H7 (cell line): ENCODE measurements at regions not wholly inside any gene's neighbourhood (a gene's known extent, or its start where the extent isn't known, plus 50 kb on each side); places are given as distances from the start of the nearest gene placed in this dataset.
A peak's percentile ranks its signal among the peaks of the same experiment; 100 is the strongest.

Source experiments
- DNase-seq: peaks from one replicate; pipeline ENCODE4 v3.0.0; 2012
- H3K27me3 ChIP-seq: 2 replicates; pipeline ENCODE4 v1.6.0; 2011; ENCODE audit warnings: mild to moderate bottlenecking, low read length; ENCODE audit not compliant: control insufficient read depth, insufficient read depth
- H3K36me3 ChIP-seq: replicated peaks from 2 replicates; pipeline ENCODE4 v1.5.1; 2011; ENCODE audit warnings: low read length; ENCODE audit not compliant: control insufficient read depth, insufficient read depth
- H3K4me3 ChIP-seq: 2 replicates; pipeline ENCODE4 v1.5.1; 2011; ENCODE audit warnings: low read depth, mild to moderate bottlenecking, control low read depth, low read length, moderate library complexity; ENCODE audit not compliant: insufficient read depth

- Histone ChIP-seq H3K4me3 (peak overlapping the region; percentile 47), H3K27me3 (peaks cover 14% of the 10 kb centered on the region)
- DNase-seq: peak; percentile 32
Observed at GRCh38 chr10:44309939-44310761, 74.7 kb downstream of the CXCL12 start.

GRCh38 chr10:44309361-44309760, 75.5 kb downstream of the CXCL12 start:
- no peak for DNase-seq
- no peaks in the 10 kb centered on the region for H3K36me3 ChIP-seq
- no peak overlapping the region for H3K4me3 ChIP-seq
- H3K27me3 ChIP-seq: peaks cover 14% of the 10 kb centered on the region

More at GRCh38 chr10:44309939-44310761, 74.7 kb downstream of the CXCL12 start:
- H3K36me3 ChIP-seq: no peaks in the 10 kb centered on the region

- peaks cover 14% of the 10 kb centered on the region for H3K27me3 ChIP-seq
- H3K36me3 ChIP-seq: no peaks in the 10 kb centered on the region
- no peak for DNase-seq
- H3K4me3 ChIP-seq: no peak overlapping the region
Observed at GRCh38 chr10:44308935-44309334, 76.0 kb downstream of the CXCL12 start.

GRCh38 chr10:44307691-44308090, 77.2 kb downstream of the CXCL12 start:
- no peak overlapping the region for H3K4me3 ChIP-seq
- DNase-seq: no peak
- H3K27me3 ChIP-seq: peaks cover 14% of the 10 kb centered on the region
- no peaks in the 10 kb centered on the region for H3K36me3 ChIP-seq

- DNase-seq: peak; percentile 42
- Histone ChIP-seq H3K4me3 (no peak overlapping the region), H3K36me3 (no peaks in the 10 kb centered on the region), H3K27me3 (peaks cover 14% of the 10 kb centered on the region)
Observed at GRCh38 chr10:44306762-44307161, 78.1 kb downstream of the CXCL12 start.

- DNase-seq: no peak
Observed at GRCh38 chr10:44306147-44306710, 78.7 kb downstream of the CXCL12 start.

GRCh38 chr10:44301781-44302355, 83.0 kb downstream of the CXCL12 start:
- Histone ChIP-seq H3K36me3 (no peaks in the 10 kb centered on the region), H3K27me3 (no peaks in the 10 kb centered on the region), H3K4me3 (no peak overlapping the region)
- no peak for DNase-seq

More at GRCh38 chr10:44306147-44306710, 78.7 kb downstream of the CXCL12 start:
- Histone ChIP-seq H3K27me3 (peaks cover 10% of the 10 kb centered on the region), H3K4me3 (no peak overlapping the region), H3K36me3 (no peaks in the 10 kb centered on the region)

- no peaks in the 10 kb centered on the region for H3K27me3 ChIP-seq
Observed at GRCh38 chr10:44300666-44301649, 83.9 kb downstream of the CXCL12 start.

GRCh38 chr10:44298713-44299112, 86.2 kb downstream of the CXCL12 start:
- peaks cover 6% of the 10 kb centered on the region for H3K27me3 ChIP-seq
- DNase-seq: peak; percentile 47
- no peaks in the 10 kb centered on the region for H3K36me3 ChIP-seq
- H3K4me3 ChIP-seq: no peak overlapping the region

More at GRCh38 chr10:44300666-44301649, 83.9 kb downstream of the CXCL12 start:
- Histone ChIP-seq H3K4me3 (no peak overlapping the region), H3K36me3 (no peaks in the 10 kb centered on the region)
- DNase-seq: no peak

- Histone ChIP-seq H3K4me3 (no peak overlapping the region), H3K36me3 (no peaks in the 10 kb centered on the region), H3K27me3 (peaks cover 13% of the 10 kb centered on the region)
- DNase-seq: peak; percentile 59
Observed at GRCh38 chr10:44297963-44298362, 86.9 kb downstream of the CXCL12 start.

GRCh38 chr10:44295644-44296241, 89.2 kb downstream of the CXCL12 start:
- Histone ChIP-seq H3K4me3 (no peak overlapping the region), H3K27me3 (peaks cover 15% of the 10 kb centered on the region)
- no peak for DNase-seq

GRCh38 chr10:44294726-44295412, 90.0 kb downstream of the CXCL12 start:
- no peak for DNase-seq
- no peak overlapping the region for H3K4me3 ChIP-seq
- H3K27me3 ChIP-seq: peaks cover 15% of the 10 kb centered on the region
- no peaks in the 10 kb centered on the region for H3K36me3 ChIP-seq

More at GRCh38 chr10:44295644-44296241, 89.2 kb downstream of the CXCL12 start:
- H3K36me3 ChIP-seq: no peaks in the 10 kb centered on the region

GRCh38 chr10:44293842-44294241, 91.1 kb downstream of the CXCL12 start:
- Histone ChIP-seq H3K4me3 (no peak overlapping the region), H3K36me3 (no peaks in the 10 kb centered on the region), H3K27me3 (peaks cover 15% of the 10 kb centered on the region)
- no peak for DNase-seq
